ENCODE measurements at regions not wholly inside any gene's neighbourhood (a gene's known extent, or its start where the extent isn't known, plus 50 kb on each side); places are given as distances from the start of the nearest gene placed in this dataset.

DNA sequence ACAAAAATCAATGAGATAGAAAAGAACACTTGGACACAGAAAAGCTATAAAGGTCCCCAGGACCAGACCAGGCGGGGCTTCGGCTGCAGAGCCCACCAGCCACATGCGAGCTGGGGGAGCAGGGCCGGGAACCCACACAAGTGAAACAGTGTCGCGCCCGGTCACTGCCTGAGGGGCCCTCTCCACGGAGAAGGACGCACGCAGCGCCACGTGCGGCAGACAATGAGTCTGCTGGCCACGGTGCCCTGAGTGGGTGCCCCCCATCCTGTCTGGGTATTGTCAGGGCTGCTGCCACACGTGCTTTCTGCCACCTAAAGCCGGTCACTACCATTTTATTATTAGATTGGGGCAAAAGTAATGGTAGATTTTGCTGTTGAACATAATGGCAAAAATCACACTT, 207.9 kb upstream of the HDAC4 start:
- DNase-seq = no peak

DNA sequence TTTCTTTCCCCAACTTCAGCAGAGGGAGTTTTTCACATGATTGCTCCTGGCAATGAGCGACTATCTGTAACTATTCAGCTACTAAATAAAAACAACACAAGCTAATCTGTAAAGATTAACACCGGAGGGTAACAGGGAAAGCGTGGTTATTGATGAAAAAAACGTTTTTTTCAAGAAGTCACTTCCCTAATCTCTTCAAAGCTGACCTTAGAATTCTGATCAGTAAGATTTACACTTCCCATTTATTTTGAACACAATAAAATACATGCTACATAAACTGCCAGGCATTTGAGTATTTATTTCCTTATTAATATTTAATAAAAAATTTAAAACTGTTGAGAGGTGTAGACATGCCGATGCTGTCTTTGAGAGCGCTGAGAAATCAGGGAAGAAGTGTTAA, 207.4 kb upstream of the HDAC4 start:
- no peak for DNase-seq

DNA sequence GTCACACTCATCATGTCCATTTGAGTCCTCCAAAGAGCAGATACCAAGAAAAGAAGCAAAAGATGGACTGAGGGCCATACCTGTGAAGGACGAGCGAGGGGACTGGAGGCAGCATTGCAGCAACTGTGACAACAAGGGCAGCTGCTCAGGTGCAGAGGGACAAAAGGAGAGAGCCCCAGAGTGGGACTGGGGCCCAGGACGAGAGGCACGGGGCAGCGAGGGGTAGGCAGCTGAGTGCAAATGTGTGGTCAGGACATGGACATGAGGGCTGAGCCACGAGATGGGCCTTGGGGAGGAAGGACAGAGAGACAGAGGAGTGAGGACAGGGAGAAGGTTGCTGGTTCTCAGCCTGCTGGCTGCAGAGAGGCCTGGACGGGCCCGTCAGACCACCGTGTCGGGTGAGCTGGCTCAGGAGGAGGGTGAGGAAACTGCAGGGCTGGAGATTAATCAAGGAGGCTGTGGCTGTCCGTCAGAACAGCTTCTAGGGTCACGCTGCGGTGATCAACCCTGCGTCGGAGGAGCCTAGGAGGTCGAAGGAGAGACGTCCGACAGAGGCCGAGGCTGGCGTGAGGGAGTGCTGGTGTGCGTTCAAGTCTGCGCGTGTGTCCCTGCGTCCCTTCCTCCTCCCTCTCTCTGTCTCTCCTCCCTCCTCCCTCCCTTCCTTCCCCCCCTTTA, 206.8 kb upstream of the HDAC4 start:
- DNase-seq = no peak

DNA sequence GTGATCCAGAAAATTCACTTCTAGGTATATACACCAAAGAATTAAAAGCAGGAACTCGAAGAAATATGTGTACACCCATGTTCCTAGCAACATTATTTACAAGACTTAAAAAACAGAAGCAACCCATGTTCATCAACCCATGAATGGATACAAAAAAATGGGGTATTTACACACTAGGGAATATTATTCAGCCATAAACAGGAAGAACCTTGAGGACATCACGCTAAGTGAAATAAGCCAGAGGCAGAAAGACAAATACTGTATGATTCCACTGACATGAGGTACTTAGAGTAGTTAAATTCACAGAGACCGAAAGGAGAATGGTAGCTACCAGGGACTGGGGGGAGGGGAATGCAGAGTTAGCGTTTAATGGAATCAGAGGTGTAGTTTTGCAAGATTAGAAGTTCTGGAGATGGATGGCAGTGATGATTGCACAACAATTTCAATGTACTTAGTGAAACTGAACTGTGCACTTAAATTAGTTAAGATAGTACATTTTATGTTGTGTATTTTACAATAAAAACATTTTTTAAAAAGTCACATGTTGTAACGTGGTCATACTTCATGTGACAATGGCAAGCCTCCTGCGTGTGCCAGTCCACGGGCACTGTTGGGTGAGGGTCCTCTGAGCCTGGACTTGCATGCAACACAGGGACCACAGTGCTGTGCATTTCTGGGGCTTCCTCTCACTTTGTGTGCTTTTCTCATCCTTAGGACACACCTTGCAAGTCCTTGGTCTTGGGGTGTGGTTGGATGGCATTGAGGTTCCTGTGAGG, 206.1 kb upstream of the HDAC4 start:
- DNase-seq = no peak

DNA sequence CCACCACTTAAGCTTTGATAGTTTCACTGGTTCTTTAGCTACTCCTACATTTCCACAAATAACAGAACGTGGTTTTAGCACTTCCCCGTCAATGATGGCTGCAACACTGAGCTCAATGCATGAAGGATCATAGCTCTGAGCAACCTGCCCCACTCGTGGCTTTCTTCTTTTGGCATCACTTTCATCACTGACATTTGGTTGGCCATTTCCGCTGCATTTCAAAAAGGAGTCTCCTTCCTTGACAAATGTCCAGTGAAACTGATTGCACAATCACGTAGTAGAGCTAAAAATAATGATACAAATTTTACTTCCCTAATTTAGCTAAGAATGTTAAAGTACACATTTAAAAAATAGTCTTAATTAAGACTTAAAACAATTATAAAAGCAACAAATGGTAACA, 205.2 kb upstream of the HDAC4 start:
- no peak for DNase-seq

DNA sequence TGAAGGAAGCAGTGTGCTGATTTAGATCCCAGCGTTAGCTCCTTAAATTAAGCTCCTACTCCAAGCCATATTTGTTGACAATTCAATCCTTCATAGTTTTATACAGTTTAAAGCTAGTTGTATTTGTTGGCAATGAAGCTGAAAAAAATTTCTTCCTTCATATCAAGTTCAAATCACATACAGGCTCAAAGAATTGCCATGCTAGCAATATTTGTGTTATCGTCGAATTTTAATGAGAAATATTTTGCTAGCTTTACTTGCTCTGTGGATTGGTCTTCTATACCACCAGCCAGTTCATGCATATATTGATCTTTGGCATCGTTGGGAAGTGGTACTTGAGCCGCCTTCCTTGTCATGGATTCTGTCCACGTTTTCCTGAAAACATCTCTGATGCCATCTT, 204.6 kb upstream of the HDAC4 start:
- no peak for DNase-seq

DNA sequence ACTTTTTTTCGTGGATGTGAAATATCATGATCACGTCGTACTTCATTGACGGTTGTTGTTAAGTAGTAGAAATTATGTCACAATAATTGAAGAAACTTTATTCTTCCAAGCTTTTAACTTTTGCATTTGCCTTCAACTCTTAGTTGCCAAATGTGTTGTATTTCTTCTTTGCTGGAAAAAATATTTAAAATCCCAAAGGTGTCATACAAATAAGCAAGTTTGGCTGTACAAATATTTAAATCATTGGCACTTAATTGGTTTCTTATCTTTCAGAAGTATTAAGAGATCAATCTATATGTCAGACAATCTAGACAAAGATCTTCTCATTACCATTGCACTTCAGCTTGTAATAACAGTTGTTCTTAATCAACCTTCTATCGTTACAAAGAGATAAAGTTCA, 204.0 kb upstream of the HDAC4 start:
- DNase-seq = no peak

DNA sequence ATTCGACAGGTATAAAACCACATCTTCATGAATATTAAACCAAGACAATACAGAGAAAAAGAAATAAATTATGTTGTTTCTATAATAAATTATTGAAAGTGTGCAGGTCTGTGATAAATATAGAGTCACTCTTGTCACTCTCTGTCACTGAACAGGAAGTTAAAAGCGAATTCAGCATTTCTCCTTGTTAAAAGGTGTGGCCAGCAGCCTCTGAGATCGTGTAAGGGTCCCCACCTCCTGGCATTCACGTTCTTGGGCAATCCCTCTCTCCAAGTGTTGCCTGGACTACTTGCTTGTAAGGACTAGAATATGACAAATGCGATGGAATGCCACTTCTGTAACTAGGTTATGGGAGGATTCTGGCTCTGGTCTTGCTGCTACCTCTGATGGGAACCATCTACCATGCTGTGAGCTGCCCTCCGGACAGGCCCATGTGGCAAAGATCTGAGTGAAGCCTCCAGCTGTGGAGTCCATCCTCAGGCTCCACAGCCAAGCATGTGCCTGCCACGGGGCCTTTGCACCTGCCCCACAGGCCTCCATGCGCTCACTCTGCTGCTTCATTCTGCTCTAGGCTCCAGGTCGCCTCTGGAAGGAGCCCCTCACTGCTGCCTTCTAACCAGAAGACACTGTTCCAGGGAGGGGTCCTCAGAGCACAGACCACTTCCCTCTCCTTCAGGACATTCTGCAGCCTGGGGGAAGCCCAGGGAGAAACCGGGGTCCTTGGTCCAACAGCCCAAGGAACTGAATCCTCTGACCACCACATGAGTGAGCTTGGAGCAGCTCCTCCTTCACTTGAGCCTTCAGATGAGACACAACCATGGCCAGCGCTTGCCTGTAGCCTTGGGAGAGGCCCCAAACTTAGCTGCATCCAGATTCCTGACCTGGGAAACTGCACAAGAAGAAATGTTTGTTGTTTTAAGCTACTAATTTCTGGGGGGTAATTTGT, 202.9 kb upstream of the HDAC4 start:
- DNase-seq = no peak

DNA sequence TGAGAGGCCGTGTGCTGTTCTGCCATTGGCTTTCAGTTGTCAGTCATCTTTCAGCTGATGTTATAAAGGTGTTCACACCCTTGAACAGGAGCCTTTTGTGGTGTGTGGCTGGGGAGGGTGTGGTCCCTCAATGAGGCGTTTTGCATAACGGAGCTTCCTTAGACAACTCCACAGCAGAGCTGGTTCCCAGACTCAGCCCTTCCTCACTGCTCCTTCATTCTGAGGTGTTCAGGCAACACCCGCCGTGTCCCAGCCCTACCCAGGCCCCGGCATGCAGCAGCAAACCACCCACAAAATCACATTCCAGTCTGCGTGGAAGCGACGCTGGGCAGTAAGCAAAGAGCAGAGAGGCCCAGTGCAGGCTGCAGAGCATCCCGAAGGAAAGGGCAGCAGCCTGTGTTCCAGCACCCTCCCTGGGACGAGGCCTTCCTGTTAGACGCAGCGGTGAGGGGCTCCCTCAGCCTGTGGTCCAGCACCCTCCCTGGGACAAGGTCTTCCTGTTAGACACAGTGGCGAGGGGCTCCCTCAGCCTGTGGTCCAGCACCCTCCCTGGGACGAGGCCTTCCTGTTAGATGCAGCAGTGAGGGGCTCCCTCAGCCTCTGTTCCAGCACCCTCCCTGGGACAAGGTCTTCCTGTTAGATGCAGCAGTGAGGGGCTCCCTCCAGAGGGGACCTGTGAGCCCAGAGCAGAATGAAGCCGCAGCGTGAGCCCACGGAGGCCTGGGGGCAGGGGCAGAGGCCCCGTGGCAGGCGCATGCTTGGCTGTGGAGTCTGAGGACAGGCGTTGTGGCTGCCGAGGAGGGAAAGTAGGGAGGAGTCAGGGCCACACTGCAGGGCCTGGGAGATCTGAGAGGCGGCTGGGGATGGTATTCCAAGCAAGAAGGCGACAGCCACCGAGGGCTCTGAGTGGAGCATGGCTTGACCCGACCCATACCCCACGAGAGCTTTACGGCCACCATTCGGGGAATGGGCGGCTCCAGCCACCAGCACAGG, 201.8 kb upstream of the HDAC4 start:
- DNase-seq = no peak

DNA sequence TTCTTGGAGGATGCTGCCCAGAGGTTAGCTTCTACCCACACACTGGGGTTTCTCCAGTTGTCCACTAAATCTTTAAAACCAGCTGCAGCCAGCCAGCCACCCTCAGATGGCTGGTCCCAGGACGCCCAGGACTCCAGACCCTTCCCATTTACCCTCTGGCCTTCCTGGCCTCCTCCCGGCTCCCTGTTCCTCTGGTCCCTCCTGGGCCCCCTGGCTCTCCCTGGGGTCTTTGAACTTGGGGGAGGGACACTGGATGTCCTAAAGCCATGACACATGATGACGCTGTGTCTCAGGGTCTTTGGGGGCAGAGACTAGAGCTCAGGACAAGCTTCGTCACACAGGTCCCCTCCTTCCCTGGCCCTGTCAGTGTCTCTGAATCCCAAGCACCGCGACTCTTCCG, 201.1 kb upstream of the HDAC4 start:
- DNase-seq = no peak

DNA sequence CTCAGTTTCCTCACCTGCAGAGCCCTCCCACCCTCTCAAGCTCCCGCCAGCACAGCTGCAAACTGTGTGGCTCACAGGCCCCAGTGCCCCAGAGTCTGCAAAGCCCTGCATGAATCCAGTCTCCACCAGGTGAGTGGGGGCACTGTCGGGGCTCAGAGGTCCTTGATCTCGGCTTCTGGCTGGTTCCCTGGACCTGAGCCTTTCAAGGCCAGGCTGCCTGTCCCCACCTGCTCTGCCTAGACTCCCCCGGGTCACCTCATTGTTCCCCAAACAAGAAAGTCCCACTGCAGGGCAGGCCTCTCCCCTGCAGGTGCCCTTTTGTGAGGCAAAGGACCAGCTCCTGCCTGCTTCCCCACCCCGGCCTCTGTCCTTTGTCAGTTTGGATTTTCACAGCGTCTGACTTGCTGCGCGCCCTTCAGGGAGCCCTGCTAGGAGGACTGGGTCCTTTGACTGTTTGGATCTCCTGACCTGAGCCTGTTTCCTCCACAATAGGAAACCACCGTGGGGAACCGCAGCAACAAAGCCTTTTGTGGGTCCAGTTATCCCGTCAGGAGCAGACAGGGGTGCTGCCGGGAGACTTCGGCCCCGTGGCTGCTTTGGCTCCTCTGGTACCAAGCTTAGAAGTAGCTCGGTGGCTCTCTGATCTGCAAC, 200.5 kb upstream of the HDAC4 start:
- no peak for DNase-seq

DNA sequence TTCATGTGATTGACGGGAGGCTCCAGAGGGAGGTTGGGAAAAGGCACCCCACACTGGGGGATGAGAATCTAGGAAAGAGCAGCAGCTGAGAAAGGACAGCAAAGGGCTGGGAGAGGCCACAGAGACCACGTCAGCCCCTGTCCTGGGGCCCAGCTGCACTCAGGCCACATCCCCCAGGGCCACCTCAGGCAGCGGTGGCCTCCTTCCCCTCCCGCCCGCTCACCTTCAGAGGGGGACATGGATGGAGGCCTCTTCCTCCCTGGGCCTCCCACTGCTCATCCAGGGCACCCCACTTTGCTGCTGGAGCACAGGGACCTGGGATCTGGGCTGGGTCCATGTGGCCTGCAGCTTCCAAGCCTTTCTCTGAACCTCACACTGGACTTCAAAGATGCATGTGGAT, 199.8 kb upstream of the HDAC4 start:
- no peak for DNase-seq

DNA sequence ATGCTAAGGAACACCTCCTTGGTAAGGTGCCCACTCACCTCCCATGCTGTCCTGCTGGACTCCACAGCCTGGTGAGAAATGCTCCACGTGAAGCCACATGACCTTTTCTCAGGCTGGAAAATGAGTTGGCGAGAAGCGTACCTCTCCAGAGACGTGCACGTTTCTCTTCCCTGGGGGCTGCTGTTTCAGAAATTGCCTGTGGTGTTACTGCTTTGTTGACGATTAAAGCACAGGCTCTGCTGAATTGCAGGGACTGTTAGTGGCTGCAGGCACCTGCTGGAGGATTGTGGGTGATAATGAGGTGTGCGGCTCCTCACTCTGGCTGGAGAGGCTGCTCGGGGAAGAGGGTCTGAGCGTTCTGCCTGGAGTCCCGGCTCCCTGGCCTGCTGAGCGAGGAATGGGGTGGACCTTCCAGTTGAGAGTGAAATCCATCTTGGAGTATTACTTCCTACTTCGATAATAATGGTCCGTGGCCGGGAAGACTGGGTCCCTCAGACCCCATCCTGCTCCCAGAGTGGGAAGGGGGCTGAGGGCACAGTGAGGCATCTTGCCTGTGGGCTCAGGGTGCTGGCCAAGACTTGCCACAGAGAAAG, 199.3 kb upstream of the HDAC4 start:
- no peak for DNase-seq

DNA sequence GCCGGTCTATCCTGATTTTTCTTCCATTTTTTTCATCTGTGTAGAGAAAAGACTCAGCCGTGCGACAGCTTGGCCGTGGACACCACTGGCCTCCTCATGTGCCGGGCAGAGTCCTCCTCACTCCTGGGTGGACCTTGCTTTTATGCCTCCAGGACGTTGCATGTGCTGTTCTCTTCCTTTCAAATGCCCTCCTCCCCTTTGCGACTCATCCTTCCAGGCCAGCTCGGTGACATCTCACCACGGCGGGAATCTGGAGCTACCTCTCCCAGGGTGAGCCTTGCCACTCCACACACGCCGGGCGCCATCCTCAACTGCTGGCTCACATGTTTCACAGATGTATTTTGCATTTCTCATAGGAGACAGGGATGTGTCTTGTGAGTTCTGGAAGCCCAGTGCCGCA, 198.5 kb upstream of the HDAC4 start:
- DNase-seq = no peak

DNA sequence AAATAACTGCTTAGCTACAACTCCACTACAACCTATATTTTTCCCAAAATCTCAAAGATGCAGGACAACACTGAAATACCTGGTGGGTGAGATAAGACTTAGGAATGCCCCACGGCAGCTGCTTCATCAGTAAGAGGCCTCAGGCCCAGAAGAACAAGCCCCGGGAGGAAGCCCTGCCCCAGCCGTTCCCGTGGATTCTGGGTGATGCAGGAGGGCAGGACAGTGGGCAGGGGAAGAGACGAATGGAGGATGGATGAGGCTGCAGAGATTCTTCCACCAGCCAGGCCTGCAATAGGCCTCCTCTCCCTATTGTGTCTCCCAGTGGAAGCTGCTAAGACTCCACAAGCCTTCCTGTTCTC, 197.9 kb upstream of the HDAC4 start:
- no peak for DNase-seq

DNA sequence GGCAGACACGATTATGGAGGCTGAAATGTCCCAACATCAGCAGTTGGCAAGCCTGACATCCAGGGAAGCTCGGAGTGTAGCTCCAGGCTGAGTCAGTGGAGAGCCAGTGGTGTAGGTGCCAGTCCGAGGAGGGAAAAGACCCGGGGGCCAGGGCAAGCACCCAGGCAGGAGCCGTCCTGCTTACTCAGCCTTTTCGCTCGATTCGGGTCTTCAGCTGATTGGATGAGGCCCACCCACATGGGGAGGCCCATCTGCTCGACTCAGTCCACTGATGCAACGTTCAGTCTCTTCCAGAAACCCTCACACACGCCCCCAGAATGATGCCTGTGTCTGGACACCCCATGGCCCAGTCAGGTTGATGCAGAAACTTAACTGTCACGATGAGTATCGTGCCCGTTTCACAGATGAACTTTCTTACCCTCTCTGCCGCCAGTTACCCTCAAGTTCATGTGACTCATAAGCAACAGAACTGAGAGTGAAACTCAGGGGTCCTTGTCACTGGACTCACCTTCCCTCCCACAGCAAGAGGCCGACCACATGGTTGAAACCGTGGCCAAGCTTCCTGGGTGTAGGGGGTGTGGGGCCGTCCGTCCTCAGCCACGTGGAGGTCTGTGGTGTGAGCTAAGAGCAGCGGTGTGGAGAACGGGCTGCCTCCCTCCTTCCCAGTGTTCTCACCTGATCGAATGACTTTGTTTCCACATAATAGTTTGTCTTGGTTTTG, 197.4 kb upstream of the HDAC4 start:
- no peak for DNase-seq

DNA sequence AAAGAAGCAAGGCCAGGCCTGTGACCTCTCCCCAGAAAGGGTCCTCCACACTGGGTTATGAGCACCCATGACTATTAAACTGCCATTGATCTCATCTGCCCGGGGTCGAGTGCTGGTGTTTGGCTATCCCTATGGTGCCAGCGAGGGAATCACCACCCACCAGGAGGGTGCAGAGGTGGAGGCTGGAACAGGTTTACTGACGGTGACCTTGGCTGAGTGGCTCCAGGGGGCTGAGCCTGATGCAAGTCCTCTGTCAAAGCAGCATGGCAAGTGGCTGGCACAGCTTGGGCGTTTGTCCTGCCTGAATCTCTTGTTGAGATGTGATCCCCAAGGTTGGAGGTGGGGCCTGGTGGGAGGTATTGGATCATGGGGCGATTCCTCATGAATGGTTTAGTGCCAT, 196.4 kb upstream of the HDAC4 start:
- DNase-seq = no peak

DNA sequence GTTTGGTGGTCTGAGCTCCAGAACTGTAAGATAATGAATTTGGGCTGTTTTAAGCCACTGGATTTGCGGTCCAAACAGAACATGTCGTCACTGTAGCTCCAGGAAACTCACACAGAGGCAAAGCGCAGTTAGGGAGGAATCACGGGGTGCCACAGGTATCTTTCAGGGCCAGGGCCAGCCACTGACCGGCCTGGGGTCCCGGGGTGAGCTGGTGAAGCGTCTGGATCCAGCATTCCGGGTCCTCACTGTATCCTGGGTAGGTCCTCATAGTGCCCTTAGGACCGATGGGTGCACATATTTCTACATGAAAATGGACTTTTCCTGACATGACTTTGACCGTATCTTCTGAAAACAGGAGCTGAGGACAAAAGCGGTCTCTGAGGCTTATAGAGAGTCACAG, 196.0 kb upstream of the HDAC4 start:
- no peak for DNase-seq

DNA sequence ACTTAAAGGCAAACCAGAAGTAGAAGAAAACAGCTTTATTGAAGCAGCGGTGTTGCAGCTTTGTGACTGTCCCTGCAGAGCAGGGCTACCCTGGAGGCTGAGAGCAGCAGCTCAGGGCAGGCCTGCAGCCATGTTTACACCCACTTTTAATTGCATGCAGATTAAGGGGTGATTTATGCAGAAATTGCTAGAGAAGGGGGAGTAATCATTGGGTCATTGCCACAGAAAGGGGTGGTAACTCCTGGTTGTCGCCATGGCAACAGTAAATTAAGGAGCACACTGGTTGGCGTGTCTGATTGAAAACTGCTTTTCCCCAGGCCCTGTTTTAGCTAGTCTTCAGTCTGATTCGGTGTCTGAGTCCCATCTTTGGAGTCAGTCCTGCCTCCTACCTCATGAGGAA, 195.4 kb upstream of the HDAC4 start:
- DNase-seq = no peak

DNA sequence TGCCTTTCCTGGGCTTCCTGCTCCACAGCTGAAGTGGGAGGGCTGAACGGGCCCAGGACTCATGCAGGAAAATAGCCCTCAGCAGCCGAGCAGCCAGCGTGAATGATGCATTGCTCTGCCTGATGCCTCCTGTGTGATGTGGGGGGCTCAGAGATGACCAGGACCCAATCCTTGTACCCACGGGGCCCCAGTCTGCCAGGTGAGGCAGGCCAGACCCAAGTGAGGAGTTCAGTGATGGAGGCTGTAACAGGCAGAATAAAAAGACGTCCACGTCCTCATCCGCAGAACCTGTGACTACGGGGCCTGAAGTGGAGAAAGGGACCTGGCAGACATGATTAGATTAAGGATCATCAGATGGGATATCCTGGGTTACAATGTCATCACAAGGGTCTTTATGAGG, 194.9 kb upstream of the HDAC4 start:
- no peak for DNase-seq
